ENCODE measurements at regions not wholly inside any gene's neighbourhood (a gene's known extent, or its start where the extent isn't known, plus 50 kb on each side); places are given as distances from the start of the nearest gene placed in this dataset.

DNA sequence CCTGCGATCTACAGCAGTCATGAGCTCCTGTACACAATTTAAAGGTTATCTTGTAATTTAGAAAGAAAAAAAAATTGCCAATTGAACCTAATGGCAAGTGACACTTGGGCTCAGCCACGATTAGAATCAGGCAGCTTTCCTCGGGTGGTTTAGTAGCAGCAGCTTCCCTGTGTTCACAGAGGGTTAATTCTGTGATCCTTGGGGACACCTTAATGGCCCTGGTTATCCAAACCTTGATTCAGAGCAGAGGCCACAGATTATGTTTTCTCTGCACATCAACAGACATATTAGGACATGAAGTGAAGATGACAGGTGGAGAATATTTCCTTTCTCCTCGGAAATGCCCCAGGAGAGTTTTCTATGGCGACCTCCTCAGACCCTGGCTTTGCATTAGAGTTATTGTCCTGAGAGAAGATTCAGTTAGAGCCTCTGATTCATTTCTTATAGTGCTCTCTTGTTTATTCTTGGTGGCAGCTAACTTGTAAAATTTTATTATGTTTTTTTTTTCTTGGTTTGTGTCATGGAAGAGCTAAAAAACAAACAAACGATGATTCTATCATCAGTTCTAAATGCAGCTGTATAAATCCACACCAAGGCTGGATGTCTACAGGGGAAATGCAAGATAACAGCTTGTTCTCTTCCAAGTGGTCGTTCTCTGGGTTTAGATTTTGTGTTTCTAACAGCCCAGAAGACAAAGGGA is 351.2 kb upstream of the DYNLRB2 start:
- no peak for DNase-seq (ENCODE audit: low spot score)

DNA sequence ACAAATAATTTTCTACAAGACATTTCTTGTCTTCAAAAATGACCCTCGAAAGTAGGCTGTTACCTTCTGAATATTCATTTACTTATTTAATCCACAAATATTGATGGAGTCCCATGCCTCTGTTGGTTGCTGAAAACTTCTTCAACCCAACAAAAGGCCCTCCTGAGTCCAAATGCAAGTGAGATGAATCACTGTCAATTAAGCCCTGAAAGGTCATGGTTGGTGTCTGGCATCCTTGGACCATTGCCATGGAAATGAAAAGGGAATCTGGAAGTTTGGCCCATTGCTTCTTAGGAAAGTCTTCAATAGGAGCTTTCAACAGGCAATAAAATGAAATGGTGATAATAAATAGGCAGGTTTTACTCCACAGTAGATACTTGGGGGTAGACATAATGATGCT is 364.7 kb upstream of the DYNLRB2 start:
- no peak for DNase-seq (ENCODE audit: low spot score)

DNA sequence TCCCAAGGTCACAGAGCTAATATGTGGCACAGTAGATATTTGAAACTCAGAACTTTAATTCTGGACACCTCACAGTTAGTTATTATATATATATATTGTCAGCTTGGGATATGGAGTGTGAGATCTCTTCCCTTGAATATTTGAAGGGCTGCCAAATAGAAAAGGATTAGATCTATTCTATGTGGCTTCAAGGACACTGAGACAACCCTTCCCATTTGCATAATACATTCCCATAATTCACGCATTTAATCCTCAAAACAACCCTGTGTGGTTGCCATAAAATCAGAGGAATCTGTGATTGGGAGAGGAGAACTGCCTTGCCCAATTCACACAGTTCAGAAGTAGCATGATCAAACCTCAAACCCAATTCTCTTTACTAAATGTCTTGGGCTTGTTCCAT is 365.8 kb upstream of the DYNLRB2 start:
- DNase-seq (ENCODE audit: low spot score): no peak

DNA sequence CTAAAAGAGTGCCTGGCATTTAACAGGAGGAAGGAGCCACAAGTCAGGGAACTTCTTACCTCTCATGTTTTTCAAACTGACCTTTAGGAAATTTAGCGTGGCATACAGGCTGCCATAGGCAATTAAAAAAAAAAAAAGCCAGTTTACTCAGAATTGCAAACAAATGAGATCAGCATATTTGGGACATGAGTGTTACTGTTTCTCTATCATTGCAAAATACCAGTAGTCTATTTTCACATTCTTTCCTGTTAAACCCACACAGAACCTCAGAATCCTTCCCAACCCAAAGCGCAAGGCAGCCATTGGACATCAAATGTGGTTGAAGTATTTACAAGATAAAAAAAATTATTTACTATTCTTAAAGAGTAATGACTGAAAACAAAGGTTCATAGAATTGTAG is 366.4 kb upstream of the DYNLRB2 start:
- no peak for DNase-seq (ENCODE audit: low spot score)

DNA sequence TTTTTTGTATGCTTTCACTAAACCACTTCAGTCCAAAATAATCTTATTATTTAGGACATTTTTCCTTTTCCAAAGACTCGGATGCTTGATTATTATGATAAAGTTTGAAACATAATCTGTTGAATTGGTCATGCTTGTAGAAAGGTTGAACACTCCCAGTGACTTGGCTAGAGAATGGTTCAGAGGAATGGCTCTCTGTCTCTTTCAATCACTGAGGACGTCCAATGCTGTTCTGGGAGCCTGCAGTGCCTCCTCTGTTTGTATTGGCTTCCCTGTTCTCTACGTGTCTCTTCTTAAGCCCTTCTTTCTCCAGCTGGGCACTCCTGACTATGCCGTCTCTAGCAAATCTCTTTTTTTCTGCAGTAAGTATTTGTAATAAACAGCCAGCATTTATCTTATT is 369.0 kb upstream of the DYNLRB2 start:
- DNase-seq (ENCODE audit: low spot score): no peak

DNA sequence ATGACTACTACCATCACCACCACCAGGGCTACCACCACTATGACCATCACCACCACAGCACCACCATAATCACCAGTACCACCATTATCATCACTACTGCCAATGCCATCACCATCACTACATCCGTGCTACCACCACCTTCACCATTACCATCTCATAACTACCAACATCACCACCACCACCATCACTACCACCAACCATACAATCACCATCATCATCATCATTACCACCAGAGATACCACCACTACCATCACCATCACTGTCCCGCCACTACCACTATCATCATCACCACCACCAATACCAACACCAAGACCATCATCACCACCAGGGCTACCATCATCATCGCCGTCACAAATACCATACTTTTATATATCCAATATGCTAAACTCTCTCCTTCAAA is 369.6 kb upstream of the DYNLRB2 start:
- DNase-seq (ENCODE audit: low spot score): no peak

DNA sequence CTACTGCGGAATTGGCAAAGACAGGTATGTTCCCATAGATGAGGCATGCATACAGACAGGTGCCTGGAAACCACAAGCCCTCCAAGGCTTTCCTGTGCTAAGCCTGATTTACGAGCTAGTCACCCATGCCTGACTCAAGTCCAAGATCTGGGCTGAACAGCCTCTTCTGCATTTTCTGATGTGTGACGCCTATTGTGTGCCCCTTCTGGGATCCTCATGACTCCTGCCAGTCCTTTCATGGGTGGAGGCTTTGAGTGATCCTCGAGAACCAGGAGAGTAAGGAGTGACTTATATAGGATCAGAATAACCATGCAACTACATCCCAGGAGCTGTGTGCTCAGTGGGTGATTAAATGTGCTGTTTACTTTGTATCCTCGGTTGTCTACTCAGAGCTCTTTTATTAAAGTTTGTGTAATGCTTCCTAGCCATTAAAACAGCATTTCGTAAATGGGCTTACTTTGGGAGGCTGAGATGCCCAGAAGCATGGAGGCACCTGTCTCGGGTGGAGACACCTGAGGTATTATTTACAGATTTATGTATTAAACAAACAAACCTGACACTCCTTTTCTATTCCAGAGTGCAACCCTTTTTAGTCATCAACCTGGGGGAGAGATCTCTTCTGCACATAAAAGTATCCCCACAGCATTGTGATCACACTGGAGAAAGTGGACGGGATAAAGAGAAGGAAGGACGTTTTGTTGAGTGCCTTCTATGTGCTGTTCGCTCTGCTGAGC is 373.0 kb upstream of the DYNLRB2 start:
- DNase-seq (ENCODE audit: low spot score): no peak

DNA sequence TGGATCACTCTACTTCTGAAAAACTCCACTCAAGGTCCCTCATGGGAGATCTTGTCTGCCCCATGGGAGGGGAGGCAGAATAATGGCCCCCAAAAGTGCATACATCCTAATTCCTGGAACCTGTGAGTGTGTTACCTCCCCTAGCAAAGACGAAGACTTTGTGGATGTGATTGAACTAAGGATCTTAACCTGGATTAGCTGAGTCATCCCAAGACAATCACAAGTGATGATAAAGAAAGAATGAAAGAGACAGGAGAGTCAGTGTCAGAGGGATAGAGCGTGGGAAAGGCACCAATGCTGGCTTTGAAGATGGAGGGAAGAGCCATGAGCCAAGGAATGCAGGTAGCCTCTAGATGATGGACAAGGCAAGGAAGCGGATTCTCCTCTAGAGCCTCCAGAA is 374.7 kb upstream of the DYNLRB2 start:
- no peak for DNase-seq (ENCODE audit: low spot score)

DNA sequence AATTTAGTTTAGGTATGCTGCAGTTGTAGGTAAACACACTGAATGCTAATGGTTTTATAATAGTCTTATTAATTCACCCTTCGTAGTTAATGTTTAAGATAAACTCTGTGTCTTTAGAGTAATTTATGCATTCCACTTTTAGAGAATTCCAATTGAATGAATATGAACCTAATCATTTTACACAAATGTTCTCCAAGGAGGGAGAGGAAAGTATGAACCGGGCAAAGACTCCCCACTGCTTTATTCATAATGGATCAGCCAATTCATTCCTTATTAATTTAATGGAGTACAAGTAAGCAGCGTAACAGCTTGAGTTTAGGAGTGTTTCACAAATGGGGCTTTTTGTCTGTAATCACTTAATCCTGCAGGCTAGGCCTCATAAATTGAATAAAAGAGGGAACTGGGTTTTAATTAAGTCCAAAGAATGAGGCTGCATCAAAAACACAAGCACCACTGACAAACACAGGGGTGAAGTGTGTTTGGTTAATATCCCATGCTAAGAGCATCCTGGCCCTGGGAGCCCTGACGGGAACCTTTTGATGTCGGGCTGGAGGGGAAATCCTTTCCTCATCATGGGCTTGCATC is 375.7 kb upstream of the DYNLRB2 start:
- no peak for DNase-seq (ENCODE audit: low spot score)

DNA sequence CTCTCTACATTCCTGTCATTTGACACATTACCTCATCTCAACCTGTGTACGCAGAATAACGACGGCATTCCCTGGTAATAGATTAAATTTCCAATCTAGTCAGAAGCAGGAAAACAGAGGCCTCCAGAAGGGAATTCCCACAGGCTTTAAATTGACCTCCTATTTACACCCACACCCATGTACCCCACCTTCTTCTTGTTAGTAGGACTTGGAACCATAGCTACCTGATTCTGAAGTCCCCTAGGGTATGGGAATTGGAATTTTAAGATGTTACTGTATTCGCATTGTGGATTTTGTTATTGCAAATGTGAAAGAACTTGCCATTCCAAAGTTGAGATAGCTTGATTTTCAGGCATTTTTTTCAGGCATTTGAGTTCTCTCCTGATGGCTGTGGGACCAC is 377.5 kb upstream of the DYNLRB2 start:
- no peak for DNase-seq (ENCODE audit: low spot score)

DNA sequence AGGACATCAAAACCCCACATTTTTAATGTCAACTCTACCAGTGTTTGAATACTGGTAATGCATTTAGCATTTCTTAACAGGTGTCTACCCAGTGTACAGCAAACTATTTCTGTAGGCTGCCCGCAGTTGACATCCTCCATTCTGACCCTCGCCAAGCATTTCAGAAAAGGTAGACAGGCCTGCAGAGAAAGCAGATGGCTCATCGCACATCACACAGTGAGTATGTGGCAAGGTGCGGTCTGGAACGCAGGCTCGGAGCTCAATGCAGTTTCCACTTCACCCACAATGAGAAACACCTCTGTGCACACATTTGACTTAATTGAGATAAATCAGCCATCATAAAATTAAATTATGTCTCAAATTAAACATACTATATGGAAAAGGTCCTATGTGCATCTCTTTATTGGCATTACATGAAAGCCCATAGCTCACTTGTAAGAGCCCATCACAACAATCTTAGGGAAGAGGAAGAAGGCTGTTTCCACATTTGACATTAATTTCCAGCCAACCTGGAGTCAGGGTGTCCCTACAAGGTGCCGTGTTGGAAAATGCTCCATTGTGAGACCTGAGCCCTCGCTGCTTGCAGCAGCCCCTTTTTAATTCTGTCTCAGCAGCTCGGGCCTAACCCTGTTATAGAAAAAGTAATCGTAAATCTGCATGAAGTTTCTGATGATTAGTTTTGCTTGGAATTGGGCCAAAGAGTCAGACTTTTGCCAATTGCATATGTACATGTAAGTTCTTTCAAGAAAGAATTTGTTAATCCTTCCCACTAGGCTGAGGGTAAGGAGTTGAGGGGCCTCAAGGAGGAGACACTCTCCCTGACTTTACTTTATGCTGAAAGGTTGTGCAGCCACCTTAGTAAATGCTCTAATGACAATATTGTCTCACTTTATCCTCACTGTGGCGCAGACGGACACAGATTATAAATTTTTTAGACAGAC is 378.7 kb upstream of the DYNLRB2 start:
- no peak for DNase-seq (ENCODE audit: low spot score)

DNA sequence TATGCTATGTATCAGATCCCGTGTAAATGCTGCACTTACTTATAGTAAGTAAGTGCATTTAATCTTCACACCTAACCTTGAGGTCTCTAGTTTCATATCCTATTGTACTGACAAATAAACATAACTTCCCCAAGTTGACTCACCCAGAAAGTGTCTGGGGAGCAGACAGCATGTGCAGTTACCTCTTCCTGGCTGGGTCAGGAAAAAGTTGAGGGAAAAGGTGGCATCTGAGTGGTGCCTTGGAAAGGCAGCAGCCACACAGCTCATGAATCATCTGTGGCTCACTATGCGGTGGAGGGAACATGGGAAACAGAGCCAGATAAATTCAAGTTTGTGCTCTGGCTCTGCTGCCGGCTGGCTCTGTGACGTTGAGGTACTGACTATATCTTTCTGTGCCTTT is 382.0 kb upstream of the DYNLRB2 start:
- DNase-seq (ENCODE audit: low spot score): no peak

DNA sequence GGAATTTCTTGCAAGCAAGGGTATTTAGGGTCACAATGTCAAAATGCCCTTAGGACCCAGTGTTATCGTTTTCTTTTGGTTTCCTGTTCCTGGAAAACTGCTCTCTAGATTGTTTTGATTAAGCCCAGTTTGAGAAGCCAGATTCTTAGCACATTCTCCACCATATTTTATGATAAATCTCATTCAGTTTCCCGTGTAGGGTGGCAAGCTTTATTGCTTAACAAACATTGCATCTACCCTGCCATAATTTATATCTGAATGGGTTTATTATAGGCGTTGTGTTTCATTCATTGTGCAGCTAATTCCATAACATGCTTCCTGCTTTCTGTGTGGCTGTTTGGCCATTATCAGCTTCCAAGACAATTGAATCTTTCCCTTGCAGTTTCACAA is 389.1 kb upstream of the DYNLRB2 start:
- no peak for DNase-seq (ENCODE audit: low spot score)

DNA sequence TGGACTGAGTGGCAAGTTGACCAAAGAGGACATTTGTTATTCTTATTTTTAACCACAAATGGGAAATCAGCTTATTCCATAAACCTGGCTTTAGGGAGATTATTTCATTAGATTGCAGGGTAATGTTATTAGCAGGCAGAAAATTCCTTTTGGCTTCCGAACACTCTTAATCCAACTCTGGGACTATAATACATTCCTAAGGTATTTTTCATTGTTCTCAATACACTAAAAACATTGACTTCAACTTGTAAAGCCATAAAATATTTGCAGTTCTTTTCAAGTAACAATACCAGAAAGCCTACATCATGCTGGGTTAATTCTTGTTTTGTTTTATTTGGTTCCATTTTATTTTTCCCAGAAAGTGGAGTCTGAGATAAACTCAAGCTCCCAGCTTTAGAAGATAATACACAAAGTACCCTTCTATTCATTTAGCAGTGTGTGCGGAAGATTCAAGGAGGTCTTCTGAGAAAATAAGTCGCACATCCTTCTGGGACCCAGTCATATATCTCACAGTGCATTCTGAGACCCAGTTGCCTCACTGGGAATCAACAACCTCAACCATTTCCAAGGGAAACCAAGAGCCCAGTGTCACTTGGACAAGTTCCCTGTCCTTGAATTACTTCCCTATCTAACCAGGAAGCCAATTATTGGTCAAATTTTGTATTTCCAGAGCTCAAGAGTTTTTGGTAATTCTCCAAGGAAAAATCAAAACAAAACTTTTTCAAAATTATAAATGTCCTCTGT is 389.6 kb upstream of the DYNLRB2 start:
- no peak for DNase-seq (ENCODE audit: low spot score)

DNA sequence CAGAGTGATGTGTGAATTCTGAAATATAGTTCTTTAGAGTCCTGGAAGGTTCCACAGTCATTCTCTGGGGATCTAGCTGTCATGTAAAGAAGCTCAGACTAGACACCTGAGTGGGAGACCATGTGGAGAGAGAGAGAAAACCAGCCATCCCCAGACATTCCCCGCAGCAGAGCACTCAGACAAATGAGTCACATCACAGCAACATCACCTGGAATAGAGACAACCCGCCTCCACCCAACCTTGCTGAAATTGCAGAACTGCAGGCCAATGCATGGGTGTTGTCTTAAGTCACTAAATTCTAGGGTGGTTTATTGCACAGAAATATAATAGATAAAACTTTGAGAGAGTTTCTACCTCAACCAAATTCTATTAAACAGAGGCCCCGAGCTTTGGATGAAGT is 392.0 kb upstream of the DYNLRB2 start:
- no peak for DNase-seq (ENCODE audit: low spot score)

DNA sequence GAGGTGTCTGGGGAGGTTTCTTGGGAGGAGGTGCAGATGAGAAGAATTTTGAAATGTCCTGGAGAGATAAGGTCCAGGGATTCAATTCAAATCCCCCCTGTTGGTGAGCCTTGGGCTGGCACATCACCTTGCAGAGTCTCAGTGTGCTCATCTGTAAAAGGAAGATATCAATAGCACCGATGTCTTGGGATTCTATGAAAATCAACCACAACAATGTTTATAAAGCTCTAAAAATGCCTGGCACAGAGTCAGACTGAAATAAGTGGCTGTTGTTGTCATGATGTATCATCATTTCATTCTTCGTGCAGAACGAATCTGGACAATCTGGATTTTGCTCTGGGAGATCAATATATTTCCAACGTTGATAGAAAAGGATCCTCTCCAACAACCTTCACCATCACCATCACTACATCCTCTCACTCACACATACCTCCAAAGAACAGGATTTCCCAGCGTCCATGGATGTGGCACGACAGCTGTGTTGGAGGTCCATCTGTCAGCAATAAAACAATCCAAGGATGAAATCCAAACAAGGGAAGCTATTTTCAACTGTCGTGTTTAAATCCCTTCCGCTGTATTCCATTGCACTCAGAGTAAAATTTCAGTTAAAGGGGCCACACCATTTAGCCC is 393.7 kb upstream of the DYNLRB2 start:
- no peak for DNase-seq (ENCODE audit: low spot score)

DNA sequence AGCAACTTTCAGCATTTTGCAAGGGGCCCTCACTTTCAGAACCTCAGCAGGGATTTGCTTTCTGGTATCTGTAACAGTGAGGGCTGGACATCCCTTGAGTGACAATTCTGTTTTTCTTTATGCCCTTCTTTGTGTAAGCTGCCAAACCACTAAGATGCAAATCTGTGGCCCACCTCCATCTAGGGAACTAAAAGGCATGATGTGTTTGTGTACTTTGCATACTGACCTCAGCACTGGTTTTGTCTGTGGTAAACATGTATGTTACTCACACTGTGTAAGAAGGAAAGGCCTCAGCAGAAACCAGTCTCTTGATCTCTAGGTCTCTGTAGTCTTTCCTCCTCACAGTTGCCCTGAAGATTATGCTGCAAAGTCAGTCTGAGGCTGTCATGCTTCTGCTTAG is 396.6 kb upstream of the DYNLRB2 start:
- no peak for DNase-seq (ENCODE audit: low spot score)

DNA sequence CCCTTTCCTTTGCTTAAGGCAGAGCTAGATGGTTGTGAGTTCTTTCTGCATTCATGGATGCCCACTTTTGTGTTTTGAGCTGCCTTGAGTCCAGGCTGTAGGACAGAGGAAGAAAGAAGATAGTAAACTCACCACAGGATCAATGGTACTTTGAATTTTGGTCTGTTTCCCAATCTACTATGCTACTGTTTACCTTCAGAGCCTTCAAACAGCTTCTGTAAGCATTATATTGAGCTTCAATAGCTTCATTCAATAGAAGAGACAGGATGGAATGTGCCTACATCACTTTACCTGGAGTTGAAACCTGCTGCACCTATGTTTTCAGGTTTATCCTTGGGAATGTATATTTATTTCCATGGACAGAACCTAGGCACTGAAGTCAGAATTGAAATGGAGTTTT is 397.9 kb upstream of the DYNLRB2 start:
- no peak for DNase-seq (ENCODE audit: low spot score)

DNA sequence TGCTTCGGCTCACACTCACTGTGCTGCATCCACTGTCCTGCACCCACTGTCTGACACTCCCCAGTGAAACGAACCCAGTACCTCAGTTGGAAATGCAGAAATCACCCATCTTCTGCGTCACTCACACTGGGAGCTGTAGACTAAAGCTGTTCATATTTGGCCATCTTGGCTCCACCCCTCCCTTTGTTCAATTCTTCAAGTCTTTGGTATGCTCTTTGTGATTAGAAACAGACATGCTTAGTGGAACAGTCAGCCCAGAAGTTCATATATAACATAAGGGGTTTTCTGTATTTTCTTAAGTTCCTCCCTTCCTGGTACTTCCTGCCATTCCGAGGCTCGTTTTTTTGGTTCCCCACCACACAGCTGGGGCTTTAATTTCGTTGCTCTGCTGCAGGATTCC is 398.5 kb upstream of the DYNLRB2 start:
- DNase-seq (ENCODE audit: low spot score): no peak

DNA sequence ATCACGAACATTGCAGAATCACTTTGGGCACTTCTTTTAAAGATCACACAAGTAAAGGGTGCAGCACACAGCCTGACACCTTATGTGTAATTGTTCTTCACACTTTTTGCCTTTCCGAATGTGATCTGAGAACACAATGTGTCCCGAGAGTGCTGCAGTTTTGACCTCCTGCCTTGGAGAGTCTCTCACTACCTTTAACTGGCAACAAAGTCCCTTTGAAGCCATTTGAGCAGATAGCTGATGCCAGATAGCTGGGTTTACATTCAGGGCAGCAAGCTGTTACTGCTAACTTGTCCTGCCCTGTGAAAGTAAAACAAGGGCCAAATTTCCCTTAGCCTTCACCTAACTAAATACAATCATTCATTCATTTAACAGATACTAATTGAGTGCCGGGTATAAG is 411.0 kb upstream of the DYNLRB2 start:
- no peak for DNase-seq (ENCODE audit: low spot score)

DNA sequence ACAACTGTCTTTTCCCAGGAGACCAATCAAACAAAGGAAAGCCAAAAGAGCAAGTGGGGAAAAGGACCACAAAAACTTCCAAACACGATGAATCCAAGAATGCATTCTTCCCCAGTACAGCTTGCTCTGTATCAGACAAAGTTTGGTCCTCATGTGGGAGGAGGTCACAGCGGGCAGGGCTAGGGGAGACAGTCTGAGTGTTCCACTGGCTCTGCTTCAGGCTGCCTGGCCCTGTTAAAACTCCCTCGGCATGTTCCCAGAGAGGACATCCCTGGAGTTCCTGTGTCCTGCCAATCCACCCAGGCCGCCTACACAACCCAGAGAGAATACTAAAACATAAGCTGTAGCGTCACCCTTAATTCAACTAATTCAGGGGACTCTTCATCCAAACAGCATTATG is 415.1 kb upstream of the DYNLRB2 start:
- DNase-seq (ENCODE audit: low spot score): no peak

All from HuH-7.5 (cell line).